ENCODE measurements at regions not wholly inside any gene's neighbourhood (a gene's known extent, or its start where the extent isn't known, plus 50 kb on each side); places are given as distances from the start of the nearest gene placed in this dataset.

- no peak overlapping the region for H3K4me3 ChIP-seq (ENCODE audit: low read depth, low read length)
- DNase-seq (ENCODE audit: low read depth): peak; percentile 44
Measured at GRCh38 chr3:72628065-72628464, 220.2 kb downstream of the SHQ1 start.

GRCh38 chr3:72627271-72627670 lies 221.0 kb downstream of the SHQ1 start:
- no peak for DNase-seq (ENCODE audit: low read depth)
- TF ChIP-seq POLR2A (IDR thresholded peaks at IDR 0.05; ENCODE audit: extremely low read depth, insufficient read length) (no peak), MAX (IDR thresholded peaks at IDR 0.05; ENCODE audit: low read depth, low read length) (no peak), CTCF (IDR thresholded peaks at IDR 0.05; ENCODE audit: low read depth, low read length) (no peak), MYC (IDR thresholded peaks at IDR 0.05; ENCODE audit: low read depth, low read length) (no peak)

More at GRCh38 chr3:72628065-72628464, 220.2 kb downstream of the SHQ1 start:
- TF ChIP-seq MAX (IDR thresholded peaks at IDR 0.05; ENCODE audit: low read depth, low read length): no peak
- no peak for TF ChIP-seq CTCF (IDR thresholded peaks at IDR 0.05; ENCODE audit: low read depth, low read length)
- no peak for TF ChIP-seq POLR2A (IDR thresholded peaks at IDR 0.05; ENCODE audit: extremely low read depth, insufficient read length)
- no peak for TF ChIP-seq MYC (IDR thresholded peaks at IDR 0.05; ENCODE audit: low read depth, low read length)

GRCh38 chr3:72625602-72626337 lies 222.5 kb downstream of the SHQ1 start:
- no peak overlapping the region for H3K4me3 ChIP-seq (ENCODE audit: low read depth, low read length)
- DNase-seq (ENCODE audit: low read depth): peak; percentile 39
- TF ChIP-seq POLR2A (IDR thresholded peaks at IDR 0.05; ENCODE audit: extremely low read depth, insufficient read length) (no peak), MAX (IDR thresholded peaks at IDR 0.05; ENCODE audit: low read depth, low read length) (no peak), CTCF (IDR thresholded peaks at IDR 0.05; ENCODE audit: low read depth, low read length) (no peak), MYC (IDR thresholded peaks at IDR 0.05; ENCODE audit: low read depth, low read length) (no peak)

More at GRCh38 chr3:72627271-72627670, 221.0 kb downstream of the SHQ1 start:
- H3K4me3 ChIP-seq (ENCODE audit: low read depth, low read length): no peak overlapping the region

GRCh38 chr3:72624656-72625055 lies 223.6 kb downstream of the SHQ1 start:
- H3K4me3 ChIP-seq (ENCODE audit: low read depth, low read length): no peak overlapping the region
- no peak for DNase-seq (ENCODE audit: low read depth)
- TF ChIP-seq MYC (IDR thresholded peaks at IDR 0.05; ENCODE audit: low read depth, low read length): no peak

- TF ChIP-seq CTCF (IDR thresholded peaks at IDR 0.05; ENCODE audit: low read depth, low read length): no peak
- TF ChIP-seq POLR2A (IDR thresholded peaks at IDR 0.05; ENCODE audit: extremely low read depth, insufficient read length): no peak
- TF ChIP-seq MAX (IDR thresholded peaks at IDR 0.05; ENCODE audit: low read depth, low read length): 0 out of 2 replicates have a peak, but pooled peaks have one; percentile 5
- no peak for TF ChIP-seq MYC (IDR thresholded peaks at IDR 0.05; ENCODE audit: low read depth, low read length)
- DNase-seq (ENCODE audit: low read depth): peak; percentile 59
Measured at GRCh38 chr3:72618739-72619138, 229.5 kb downstream of the SHQ1 start.

GRCh38 chr3:72617424-72618024 lies 230.7 kb downstream of the SHQ1 start:
- TF ChIP-seq MYC (IDR thresholded peaks at IDR 0.05; ENCODE audit: low read depth, low read length) (no peak), POLR2A (IDR thresholded peaks at IDR 0.05; ENCODE audit: extremely low read depth, insufficient read length) (no peak), MAX (IDR thresholded peaks at IDR 0.05; ENCODE audit: low read depth, low read length) (no peak), CTCF (IDR thresholded peaks at IDR 0.05; ENCODE audit: low read depth, low read length) (no peak)
- no peak overlapping the region for H3K4me3 ChIP-seq (ENCODE audit: low read depth, low read length)
- no peak for DNase-seq (ENCODE audit: low read depth)

More at GRCh38 chr3:72618739-72619138, 229.5 kb downstream of the SHQ1 start:
- H3K4me3 ChIP-seq (ENCODE audit: low read depth, low read length): no peak overlapping the region
